ENCODE measurements at regions not wholly inside any gene's neighbourhood (a gene's known extent, or its start where the extent isn't known, plus 50 kb on each side); places are given as distances from the start of the nearest gene placed in this dataset.

- TF ChIP-seq ZNF256 (CRISPR knock-in tag; conservative IDR thresholded peaks at IDR 0.05) (no peak), THYN1 (CRISPR knock-in tag; IDR thresholded peaks at IDR 0.05; ENCODE audit: borderline replicate concordance, low read depth) (no peak), ZNF552 (CRISPR knock-in tag; IDR thresholded peaks at IDR 0.05; ENCODE audit: borderline replicate concordance) (no peak), CTCF (CRISPR knock-in tag; IDR thresholded peaks at IDR 0.05) (no peak), ZNF766 (CRISPR knock-in tag; IDR thresholded peaks at IDR 0.05; ENCODE audit: borderline replicate concordance) (no peak), ZKSCAN8 (CRISPR knock-in tag; IDR thresholded peaks at IDR 0.05; ENCODE audit: borderline replicate concordance) (no peak), ZFP1 (CRISPR knock-in tag; IDR thresholded peaks at IDR 0.05) (no peak), ZNF781 (CRISPR knock-in tag; IDR thresholded peaks at IDR 0.05; ENCODE audit: borderline replicate concordance, not compliant biosample characterization) (no peak), HNF4G (IDR thresholded peaks at IDR 0.05; ENCODE audit: borderline replicate concordance, low read depth, low read length) (no peak), HNF4G (CRISPR knock-in tag; IDR thresholded peaks at IDR 0.05; ENCODE audit: borderline replicate concordance, low read depth) (no peak), ZNF644 (CRISPR knock-in tag; IDR thresholded peaks at IDR 0.05; ENCODE audit: low read depth) (no peak), ZFP90 (CRISPR knock-in tag; IDR thresholded peaks at IDR 0.05; ENCODE audit: borderline replicate concordance) (no peak), ZNF557 (CRISPR knock-in tag; IDR thresholded peaks at IDR 0.05) (no peak)
Observed at GRCh38 chr9:18350036-18350435, 123.9 kb upstream of the ADAMTSL1 start.

Data from HepG2 (cell line).